ENCODE measurements at regions not wholly inside any gene's neighbourhood (a gene's known extent, or its start where the extent isn't known, plus 50 kb on each side); places are given as distances from the start of the nearest gene placed in this dataset.

- no peak for DNase-seq
Observed at GRCh38 chr16:35516551-35516950, 2057.1 kb downstream of the TP53TG3F start.

GRCh38 chr16:35516971-35517370 is 2057.6 kb downstream of the TP53TG3F start:
- DNase-seq: no peak

- no peak for DNase-seq
Observed at GRCh38 chr16:35523991-35524390, 2064.6 kb downstream of the TP53TG3F start.

- DNase-seq: no peak
Observed at GRCh38 chr16:35525979-35526590, 2066.7 kb downstream of the TP53TG3F start.

GRCh38 chr16:35532576-35532975 is 2073.2 kb downstream of the TP53TG3F start:
- no peak for DNase-seq

- DNase-seq: no peak
Observed at GRCh38 chr16:35533683-35534082, 2074.3 kb downstream of the TP53TG3F start.

- DNase-seq: no peak
Observed at GRCh38 chr16:35543486-35543885, 2084.1 kb downstream of the TP53TG3F start.

GRCh38 chr16:35552763-35553162 is 2093.4 kb downstream of the TP53TG3F start:
- DNase-seq: no peak

GRCh38 chr16:35557731-35558130 is 2098.3 kb downstream of the TP53TG3F start:
- DNase-seq: no peak

GRCh38 chr16:35559911-35560636 is 2100.7 kb downstream of the TP53TG3F start:
- DNase-seq: no peak

GRCh38 chr16:35560637-35560984 is 2101.2 kb downstream of the TP53TG3F start:
- no peak for DNase-seq

GRCh38 chr16:35561346-35561745 is 2101.9 kb downstream of the TP53TG3F start:
- no peak for DNase-seq

- no peak for DNase-seq
Observed at GRCh38 chr16:35562471-35562870, 2103.1 kb downstream of the TP53TG3F start.

- no peak for DNase-seq
Observed at GRCh38 chr16:35562919-35563318, 2103.5 kb downstream of the TP53TG3F start.

GRCh38 chr16:35564148-35564547 is 2104.7 kb downstream of the TP53TG3F start:
- no peak for DNase-seq

- DNase-seq: no peak
Observed at GRCh38 chr16:35564889-35565288, 2105.5 kb downstream of the TP53TG3F start.

- DNase-seq: no peak
Observed at GRCh38 chr16:35565626-35566025, 2106.2 kb downstream of the TP53TG3F start.

GRCh38 chr16:35569413-35569812 is 2110.0 kb downstream of the TP53TG3F start:
- no peak for DNase-seq

- no peak for DNase-seq
Observed at GRCh38 chr16:35570946-35571345, 2111.5 kb downstream of the TP53TG3F start.

- DNase-seq: no peak
Observed at GRCh38 chr16:35572186-35572585, 2112.8 kb downstream of the TP53TG3F start.

- no peak for DNase-seq
Observed at GRCh38 chr16:35573407-35573806, 2114.0 kb downstream of the TP53TG3F start.

- no peak for DNase-seq
Observed at GRCh38 chr16:35574011-35574410, 2114.6 kb downstream of the TP53TG3F start.

GRCh38 chr16:35574454-35575431 is 2115.3 kb downstream of the TP53TG3F start:
- DNase-seq: no peak

- no peak for DNase-seq
Observed at GRCh38 chr16:35575432-35575821, 2116.0 kb downstream of the TP53TG3F start.

Measured in GDM1 (cell line).